HG02759 (cell line): ENCODE measurements at regions not wholly inside any gene's neighbourhood (a gene's known extent, or its start where the extent isn't known, plus 50 kb on each side); places are given as distances from the start of the nearest gene placed in this dataset.
"Not testable (repeated sequence)": the region's sequence is repeated elsewhere in the genome, so short reads cannot be mapped to it uniquely, and the experiment has no call there.

ENCODE experiments used
- ATAC-seq: cut with Tn5 transposase; IDR thresholded peaks from one replicate; pipeline ENCODE4 v1.9.1; 2021; ENCODE audit warnings: mild to moderate bottlenecking, moderate library complexity; ENCODE audit not compliant: unreplicated experiment

DNA sequence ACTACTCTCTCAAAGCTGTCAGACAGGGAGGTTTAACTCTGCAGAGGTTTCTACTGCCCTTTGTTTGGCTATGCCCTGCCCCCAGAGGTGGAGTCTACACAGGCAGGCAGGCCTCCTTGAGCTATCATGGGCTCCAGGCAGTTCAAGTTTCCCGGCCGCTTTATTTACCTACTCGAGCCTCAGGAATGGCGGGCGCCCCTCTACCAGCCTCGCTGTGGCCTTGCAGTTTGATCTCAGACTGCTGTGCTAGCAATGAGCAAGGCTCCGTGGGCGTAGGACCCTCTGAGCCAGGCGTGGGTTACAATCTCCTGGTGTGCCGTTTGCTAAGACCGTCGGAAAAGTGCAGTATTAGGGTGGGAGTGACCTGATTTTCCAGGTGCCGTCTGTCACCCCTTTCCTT, 124.3 kb downstream of the PTCHD1 start:
- not testable (repeated sequence) for ATAC-seq

DNA sequence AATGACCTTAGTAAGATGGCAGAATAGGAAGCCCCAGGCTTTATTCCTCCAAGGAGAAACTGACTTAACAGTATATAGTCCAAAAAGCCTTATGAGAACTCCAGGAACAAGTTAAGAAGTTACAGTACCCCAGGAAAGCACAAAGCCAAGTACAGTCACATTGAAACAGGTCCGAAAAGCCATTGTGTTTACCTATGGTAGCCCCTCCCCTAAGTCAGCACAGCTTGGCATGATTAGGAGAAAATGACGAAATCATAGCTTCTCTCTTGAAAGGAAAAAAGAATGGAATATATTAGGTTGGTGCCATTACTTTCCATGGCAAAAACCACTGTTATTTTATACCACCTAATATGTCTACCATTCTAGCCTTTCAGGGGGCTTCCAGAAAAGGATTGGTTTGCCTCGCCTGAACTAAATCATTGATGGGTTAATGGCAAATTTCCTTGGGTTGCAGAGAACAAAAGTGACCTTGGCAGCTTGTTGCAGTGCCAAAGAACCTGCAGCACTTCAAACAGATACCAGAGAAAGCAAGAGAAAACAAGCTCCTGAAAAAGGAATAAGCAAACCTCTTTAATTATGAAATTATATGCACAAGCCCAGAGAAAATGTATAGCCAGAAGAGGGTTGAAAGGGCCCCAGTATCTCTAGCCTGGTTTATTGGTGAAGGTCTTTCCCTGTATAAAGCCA, 130.6 kb downstream of the PTCHD1 start:
- no peak for ATAC-seq

DNA sequence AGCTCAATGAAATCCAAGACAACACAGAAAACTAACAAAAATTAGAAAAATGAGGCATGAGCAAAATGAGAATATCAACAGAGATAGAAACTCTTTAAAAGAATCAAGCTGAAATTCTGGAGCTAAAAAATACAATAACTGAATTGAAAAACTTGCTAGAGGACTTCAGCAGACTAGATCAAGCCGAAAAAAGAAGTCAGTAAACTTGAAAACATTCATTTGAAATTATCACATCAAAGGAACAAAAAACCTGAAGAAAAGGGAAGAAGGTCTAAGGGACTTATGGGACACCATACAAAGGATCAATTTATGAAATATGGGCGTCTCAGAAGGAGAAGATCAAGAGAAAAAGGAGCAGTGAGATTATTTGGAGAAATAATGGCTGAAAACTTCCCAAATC, 131.3 kb downstream of the PTCHD1 start:
- no peak for ATAC-seq

DNA sequence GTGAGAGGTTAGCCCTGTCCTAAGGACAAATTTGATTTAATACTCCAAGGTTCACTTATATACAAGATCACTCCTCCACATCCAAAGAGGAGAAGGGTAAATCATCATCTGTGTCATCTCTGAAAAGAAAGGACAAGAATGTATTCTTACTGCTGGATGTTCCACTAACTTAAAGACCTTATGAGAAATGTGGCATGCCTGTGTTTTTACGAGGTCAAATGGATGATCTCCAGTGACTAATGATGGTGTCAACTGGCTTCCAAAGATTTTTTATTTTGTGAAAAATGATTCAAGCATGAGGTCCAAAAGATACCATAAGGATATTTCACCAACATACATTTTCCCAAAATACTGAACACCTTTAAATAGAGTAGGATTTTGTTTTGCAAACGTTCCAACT, 143.4 kb downstream of the PTCHD1 start:
- no peak for ATAC-seq

DNA sequence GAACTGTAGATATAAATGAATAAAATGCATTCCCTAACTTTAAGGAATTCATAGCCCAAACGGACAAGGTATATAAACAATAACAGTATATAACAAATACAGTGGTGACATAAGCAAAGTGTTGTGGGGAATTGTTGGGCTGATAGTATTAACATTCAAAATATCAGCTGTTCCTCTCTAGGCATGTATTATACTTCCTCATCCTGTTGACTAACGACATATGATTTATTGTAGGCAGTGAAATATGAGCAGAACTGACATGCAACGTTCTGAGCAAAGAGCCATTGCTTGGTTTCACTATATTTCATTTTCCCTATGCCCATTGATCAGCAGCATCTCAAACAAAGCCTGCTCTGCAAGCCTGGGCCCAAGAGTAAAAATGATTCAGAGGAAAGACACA, 143.9 kb downstream of the PTCHD1 start:
- ATAC-seq = no peak

DNA sequence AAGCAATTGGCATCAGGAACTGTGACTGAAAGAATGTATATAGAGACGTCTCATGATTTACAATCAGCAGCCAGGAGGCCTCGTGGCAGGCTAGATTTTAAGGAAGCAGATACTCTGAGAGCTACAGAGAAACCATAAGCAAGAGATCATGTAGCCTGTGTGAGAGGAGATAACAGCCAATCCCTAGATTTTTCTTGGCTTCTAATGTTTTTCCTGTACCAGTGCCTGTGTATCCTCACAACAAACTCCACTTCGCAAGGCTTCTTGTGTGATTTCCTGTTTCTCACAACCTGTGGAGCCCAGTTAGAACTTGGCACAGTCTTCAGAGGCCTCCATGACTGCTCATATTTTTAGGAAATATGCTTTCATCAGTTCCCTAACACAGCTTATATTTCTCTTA, 147.9 kb downstream of the PTCHD1 start:
- no peak for ATAC-seq

DNA sequence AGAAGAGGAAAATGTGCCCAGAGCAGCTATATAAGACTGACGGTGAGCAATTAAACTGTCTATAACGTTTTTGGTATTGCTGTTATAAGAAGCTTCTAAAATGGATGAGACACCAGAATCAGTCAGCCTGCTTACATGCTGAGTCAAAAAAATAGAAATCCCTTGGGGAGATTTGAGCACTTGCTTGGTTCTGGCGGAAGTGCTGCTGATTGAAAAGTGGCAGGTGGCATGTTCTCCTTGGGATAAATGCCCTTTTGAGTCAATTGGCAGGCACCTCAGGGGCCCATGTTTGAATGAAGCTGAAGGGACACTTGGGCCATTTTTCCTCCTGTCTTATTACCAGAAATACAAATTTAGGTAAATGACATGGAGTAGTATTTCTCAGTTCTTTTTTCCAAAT, 148.7 kb downstream of the PTCHD1 start:
- ATAC-seq = no peak

DNA sequence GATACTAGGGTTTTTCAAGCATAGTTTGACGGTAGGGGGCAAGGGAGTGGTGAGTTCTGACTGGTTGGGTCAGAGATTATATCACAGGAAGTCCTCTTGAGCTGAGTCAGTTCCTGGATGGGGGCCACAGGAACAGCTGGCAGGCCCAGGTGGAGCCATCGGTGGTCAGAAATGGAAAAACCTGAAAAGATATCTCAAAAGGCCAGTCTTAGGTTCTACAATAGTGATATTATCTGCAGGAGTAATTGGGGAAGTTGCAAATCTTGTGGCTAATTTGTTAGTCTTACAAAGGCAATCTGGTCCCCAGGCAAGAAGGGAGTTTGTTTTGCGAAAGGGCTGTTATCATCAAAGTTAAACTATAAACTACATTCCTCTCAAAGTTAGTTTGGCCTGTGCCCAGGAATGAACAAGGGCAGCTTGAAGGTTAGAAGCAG, 159.3 kb downstream of the PTCHD1 start:
- ATAC-seq = peak; percentile 71

DNA sequence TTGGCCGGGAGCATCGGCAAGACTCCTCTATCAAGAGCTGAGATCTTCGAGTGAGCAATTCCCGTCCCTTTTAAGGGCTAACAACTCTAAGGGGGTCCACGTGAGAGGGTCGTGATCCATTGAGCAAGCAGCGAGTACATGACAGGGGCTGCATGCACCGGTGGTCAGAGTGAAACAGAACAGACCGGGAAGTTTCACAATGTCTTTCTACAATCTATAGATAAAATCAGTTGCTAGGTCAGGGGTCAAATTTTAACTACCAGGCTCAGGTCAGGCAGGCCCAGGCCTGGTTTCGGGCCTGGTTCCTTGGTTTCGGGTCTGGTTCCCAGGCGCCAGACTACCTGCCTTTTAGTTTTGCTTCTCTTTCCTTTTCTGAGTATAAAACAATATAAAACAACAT, 160.1 kb downstream of the PTCHD1 start:
- ATAC-seq = no peak

DNA sequence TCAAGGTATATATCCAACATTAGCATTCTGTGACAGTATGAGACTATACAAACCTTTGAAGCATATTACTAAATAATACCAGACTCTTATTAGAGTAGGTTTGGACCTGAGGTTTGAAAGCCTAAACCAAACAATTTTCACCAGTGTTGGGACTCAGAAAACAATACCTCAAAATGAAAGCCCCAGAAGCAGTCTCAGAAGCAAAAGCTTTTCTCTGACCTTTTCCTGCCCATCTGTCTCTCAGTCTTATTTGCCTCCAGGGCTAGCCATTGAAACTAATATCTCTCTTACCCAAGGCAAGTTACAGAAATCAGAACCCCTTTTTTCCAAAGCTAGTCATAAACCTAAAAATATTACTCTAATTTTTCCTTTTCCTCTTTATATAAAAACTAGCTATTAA, 163.3 kb downstream of the PTCHD1 start:
- ATAC-seq = peak; percentile 40

DNA sequence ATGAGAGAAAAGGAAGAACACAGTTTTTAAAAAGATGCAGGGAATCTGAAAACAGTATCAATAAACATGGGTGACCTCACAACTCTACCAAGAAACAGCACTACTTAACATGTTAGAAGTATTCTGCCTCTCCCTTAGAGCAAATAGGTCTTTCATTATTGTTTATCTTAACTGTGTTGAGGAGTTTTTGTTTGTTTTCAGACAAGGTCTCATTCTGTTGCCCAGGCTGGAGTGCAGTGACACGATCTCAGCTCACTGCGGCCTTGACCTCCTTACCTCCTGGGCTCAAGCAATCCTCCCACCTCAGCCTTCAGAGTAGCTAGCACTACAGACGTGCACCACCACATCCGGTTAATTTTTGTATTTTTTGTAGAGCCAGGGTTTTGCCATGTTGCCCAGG, 165.3 kb upstream of the PRDX4 start:
- ATAC-seq = no peak

DNA sequence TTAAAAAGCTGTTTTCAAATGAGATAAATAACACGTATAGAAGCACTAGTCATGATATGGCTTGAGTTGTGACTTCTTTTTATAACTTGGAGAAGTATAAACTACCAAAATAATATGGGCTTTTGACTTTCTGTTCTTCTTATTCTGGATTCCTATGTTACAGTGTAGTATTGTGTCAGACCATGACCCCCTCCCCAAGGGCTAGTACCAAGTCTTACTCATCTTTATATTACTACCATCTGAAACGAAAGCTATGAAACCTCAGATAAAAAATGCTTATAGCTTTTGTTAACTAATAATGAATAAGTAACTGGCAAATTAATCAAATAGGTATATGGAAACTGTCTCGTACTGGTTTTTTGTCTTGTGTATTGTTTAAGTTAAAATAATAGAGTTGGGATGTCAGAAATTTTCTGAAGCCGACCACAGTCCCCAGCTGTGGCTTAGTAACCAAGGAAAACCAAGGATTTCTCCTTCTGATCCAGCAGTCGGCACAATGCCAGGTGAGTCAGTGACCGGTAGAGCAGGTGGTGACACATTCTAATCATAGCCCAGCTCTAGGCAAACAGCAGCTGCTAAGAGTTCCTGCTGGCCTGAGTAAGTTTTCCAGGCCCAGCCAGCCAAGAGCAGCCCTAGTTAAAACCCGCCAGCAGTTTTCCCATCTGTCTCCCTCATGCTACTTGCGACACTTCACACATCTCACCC, 163.3 kb upstream of the PRDX4 start:
- ATAC-seq = no peak

DNA sequence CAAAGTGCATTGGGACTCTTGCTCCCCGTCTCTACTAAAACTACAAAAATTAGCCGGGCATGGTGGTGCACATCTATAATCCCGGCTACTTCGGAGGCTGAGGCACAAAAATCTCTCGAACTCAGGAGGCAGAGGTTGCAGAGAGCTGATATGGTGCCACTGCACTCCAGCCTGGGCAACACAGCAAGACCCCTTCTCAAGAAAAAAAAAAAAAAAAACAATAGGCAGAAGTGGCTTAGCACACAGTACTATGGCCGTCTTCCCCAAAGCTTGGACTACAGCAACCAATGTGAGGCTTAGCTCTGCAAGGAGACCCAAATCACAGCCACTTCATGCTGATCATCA, 162.8 kb upstream of the PRDX4 start:
- no peak for ATAC-seq

DNA sequence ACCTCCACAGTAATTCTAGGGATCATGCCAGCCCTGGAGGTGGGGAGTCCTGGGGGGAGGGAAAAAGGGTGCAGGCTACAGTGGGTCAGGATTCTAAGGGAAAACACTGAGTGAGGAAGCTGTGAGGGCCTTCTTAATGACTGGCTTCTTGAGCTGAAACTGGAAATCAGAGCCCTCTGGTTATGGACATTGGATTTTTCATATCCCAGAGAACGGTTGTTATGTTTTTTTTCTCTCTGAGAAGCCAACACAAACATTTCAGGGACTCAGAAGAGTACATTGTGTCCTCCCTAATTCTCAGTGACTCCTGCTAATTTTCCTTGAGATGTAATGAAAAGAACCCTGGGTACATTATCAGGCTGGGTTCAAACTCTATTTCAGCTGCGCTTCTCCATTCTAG, 162.4 kb upstream of the PRDX4 start:
- no peak for ATAC-seq

DNA sequence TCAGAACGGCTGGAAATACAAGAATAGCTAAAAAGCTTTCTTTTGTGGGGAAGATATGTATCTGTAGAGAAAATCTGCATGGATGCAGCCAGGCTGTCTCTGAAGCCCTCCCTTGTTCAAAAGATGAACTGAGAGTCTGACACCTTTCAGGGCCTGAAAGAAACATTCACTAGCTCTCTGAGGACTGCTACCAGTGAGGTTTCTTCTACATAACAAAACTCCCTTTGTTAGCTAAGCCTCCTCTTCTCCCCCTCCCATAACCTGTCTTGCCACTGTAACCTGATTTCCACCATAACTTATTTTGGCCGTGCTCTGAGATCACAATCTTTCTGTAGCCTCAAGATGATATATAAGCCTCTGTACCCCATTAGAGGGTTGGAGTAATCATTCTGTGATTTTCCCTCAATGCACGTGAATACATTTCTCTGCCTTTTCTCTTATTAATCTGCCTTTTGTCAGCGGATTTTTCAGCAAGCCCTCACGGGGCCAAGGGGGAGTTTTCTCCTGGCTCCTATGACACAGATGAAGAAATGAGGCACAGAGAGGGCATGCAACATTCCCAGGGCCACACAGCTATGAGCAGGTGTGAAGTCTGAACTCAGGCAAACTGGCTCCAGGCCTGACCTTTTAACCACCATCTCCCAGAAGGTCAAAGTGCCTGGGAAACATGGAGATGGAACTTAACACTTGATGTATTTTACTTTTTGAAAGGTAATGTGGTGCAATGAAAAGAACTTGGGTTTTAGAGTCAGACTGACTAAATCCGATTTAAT, 161.6 kb upstream of the PRDX4 start:
- ATAC-seq = no peak

DNA sequence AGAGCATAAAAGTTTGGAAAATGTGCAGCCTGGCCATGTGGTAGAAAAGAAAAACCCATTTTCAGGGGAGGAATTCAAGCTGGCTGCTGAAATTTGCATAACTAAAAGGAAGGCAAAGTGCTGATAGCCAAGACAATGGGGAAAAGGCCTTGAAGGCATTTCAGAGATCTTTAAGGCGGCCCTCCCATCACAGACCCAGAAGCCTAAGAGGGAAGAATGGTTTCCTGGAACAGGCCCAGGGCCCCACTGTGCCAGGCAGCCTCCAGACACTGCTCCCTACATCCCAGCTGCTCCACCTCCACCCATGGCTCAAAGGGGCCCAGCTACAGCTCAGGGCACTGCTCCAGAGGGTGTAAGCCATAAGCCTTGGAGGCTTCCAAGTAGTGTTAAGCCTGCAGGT, 158.0 kb upstream of the PRDX4 start:
- no peak for ATAC-seq

DNA sequence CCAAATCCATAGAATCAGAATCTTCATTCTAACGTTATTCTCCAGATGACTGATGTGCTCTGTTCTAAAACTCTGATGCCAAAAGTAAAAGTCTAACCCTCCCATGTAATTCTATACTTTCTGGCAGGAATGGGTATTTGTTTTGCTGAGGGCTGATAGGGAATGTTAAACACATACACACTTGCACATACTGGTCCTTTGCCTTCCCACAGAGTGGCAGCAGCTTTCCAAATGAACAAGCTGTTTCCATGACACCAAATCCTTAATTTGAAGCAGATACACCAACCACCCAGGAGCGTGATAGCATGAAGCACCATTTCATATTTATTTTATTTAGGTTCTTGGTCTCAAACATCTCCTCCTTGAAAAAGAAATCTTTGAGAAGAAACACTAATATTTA, 155.5 kb upstream of the PRDX4 start:
- no peak for ATAC-seq

DNA sequence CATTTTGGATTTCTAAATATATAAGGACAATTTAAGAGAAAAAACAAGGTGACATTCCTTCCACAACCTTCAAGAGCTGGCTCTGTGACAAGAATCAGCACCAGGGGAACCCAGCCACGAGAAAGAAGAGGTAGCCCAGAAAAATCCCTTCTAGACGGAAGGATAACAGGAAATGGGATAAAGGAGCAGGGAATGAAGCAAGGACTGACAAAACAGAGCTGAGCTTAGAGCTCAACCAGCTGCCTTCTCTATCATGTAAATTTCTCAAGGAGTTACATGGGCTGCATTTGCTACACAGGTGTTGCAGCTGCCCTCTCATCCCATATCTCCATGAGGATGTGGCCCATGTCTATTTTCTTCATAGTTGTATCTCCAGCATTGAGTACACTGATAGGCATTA, 154.2 kb upstream of the PRDX4 start:
- no peak for ATAC-seq

DNA sequence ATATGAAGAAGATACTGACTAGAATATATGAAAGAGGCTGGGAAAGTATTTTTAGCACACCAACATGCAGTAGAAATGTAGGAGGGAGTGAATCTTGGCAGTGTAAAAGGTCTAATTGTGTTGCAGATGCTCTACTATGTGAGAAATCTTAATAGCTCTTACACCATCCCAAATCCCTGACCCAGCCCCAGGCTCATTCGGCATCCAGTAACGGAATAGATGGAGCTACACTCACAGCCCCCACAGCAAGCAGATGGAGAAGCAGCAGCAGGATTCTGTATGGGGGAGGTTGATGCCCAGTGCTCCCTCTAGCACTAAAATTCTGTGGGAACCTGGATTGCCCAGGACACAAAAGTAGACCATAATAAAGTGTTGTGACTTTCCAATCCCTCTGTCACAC, 153.2 kb upstream of the PRDX4 start:
- no peak for ATAC-seq

DNA sequence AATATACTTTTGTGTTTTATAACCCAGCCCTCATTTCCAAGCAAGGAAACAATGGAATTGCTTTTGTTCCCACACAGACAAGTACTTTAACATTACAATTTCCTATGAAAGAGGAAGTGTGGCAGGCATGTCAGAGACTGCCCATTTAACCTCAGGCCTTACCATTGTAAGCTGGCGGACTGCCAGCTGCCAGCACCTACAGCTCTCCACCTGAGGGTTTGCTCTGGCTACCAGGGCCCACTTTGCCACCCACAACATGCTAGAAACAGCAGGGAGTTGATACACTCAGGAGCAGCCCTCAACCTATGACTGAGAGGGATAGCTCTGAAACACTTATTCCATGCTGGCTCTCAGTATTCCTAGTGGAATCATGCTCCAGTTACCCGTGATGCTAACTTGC, 152.3 kb upstream of the PRDX4 start:
- ATAC-seq = no peak

DNA sequence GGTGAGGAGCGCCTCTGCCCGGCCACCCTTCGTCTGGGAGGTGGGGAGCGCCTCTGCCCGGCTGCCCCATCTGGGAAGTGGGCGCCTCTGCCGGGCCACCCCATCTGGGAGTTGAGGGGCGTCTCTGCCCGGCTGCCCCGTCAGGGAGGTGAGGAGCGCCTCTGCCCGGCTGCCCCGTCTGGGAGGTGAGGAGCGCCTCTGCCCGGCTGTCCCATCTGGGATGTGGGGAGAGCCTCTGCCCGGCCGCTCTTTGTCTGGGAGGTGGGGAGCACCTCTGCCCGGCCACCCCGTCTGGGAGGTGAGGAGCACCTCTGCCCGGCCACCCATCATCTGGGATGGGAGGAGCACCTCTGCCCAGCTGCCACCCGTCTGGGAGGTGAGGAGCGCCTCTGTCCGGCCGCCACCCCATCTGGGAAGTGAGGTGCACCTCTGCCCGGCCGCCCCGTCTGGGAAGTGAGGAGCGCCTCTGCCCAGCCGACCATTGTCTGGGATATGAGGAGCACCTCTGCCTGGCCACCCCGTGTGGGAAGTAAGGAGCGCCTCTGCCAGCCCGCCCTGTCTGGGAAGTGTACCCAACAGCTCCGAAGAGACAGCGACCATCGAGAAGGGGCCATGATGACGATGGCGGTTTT, 144.2 kb upstream of the PRDX4 start:
- not testable (repeated sequence) for ATAC-seq

DNA sequence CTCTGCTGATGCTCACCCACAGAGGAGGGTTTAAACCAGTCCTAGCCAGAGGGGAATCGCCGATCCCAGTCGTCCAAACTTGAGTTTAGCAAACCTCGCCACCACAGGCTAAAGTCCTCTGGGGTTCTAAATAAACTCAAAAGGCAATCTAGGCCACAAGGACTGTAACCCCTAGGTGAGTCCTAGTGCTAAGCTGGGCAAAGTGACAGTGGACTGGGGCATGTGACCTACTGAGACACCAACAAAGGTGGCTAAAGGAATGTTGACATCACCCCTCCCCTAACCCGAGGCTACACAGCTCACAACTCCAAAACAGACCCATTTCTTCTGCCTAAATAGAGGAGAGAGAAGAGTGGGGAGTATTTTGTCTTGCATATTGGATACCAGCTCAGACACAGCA, 142.8 kb upstream of the PRDX4 start:
- ATAC-seq = no peak
